ENCODE measurements at regions not wholly inside any gene's neighbourhood (a gene's known extent, or its start where the extent isn't known, plus 50 kb on each side); places are given as distances from the start of the nearest gene placed in this dataset.
"Not testable (repeated sequence)": the region's sequence is repeated elsewhere in the genome, so short reads cannot be mapped to it uniquely, and the experiment has no call there.

- no peaks in the 10 kb centered on the region for H3K4me1 ChIP-seq (ENCODE audit: insufficient read depth, low read length)
- H3K27me3 ChIP-seq (ENCODE audit: insufficient read depth, low read length), result no peaks in the 10 kb centered on the region
- H3K9me3 ChIP-seq (ENCODE audit: low read depth, low read length), result no peaks in the 10 kb centered on the region
- no peak overlapping the region for H3K4me3 ChIP-seq (ENCODE audit: low read length)
Observed at GRCh38 chr14:97798176-97798575, 1001.0 kb downstream of the VRK1 start.

GRCh38 chr14:97802430-97803373 lies 1005.5 kb downstream of the VRK1 start:
- Histone ChIP-seq H3K4me3 (ENCODE audit: low read length) (no peak overlapping the region), H3K9me3 (ENCODE audit: low read depth, low read length) (no peaks in the 10 kb centered on the region), H3K4me1 (ENCODE audit: insufficient read depth, low read length) (no peaks in the 10 kb centered on the region), H3K27me3 (ENCODE audit: insufficient read depth, low read length) (no peaks in the 10 kb centered on the region)

DNA sequence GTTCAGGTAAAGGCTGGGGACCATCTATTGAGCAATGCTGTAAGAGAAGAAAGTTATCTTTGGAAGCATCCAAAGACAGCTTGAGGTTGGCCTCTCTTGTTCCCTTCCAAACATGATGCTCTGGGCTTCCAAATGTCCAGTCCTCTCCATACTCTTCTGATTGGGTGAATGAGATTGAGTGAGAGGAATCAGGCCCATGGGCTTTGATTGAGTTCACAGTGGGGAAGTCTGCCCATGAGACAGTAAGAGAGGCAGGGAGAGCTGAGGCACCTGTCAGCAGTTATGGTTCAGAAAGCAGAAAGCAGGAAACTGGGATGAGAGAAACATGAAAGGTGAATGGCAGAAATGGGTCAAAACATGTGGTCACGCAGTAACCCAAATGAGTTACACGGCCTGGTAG lies 1006.9 kb downstream of the VRK1 start:
- no peaks in the 10 kb centered on the region for H3K4me1 ChIP-seq (ENCODE audit: insufficient read depth, low read length)

DNA sequence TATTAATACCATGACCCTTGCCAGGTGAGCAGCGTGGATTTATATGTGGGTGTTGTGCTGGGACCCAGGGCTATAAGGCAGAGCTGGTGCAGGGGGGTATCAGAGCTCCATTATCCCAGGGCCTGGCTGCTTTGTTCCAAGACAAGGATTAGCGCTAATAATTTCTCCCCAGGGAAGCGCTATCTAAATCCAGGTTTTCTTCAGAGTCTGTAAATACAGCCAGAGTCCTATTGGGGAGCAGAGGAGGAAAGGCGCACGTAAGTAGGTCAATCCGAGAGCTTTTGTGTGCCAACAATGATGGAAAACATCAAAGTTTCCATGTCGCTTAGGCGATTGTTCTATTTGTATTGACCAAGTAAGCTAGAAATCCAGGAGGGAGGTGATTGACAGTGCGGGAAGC lies 1009.7 kb downstream of the VRK1 start:
- no peaks in the 10 kb centered on the region for H3K4me1 ChIP-seq (ENCODE audit: insufficient read depth, low read length)
- no peaks in the 10 kb centered on the region for H3K27me3 ChIP-seq (ENCODE audit: insufficient read depth, low read length)
- H3K4me3 ChIP-seq (ENCODE audit: low read length), result no peak overlapping the region
- no peaks in the 10 kb centered on the region for H3K9me3 ChIP-seq (ENCODE audit: low read depth, low read length)

More for the DNA sequence above, 1006.9 kb downstream of the VRK1 start:
- H3K4me3 ChIP-seq (ENCODE audit: low read length), result no peak overlapping the region
- H3K9me3 ChIP-seq (ENCODE audit: low read depth, low read length), result no peaks in the 10 kb centered on the region
- H3K27me3 ChIP-seq (ENCODE audit: insufficient read depth, low read length), result no peaks in the 10 kb centered on the region

DNA sequence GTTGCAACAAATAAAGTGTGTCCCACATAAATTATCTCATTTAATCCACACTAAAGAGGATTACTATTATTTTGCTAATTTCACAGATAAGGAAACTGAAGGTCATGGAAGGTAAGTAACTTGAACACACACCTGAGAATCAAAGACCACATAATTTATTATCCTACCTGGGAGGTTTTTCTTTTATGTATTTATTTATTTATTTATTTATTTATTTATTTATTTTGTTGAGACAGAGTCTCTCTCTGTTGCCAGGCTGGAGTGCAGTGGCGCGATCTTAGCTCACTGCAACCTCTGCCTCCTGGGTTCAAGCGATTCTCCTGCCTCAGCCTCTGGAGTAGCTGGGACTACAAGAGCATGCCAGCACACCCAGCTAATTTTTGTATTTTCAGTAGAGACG lies 1011.4 kb downstream of the VRK1 start:
- H3K4me3 ChIP-seq (ENCODE audit: low read length); H3K4me1 ChIP-seq (ENCODE audit: insufficient read depth, low read length); H3K9me3 ChIP-seq (ENCODE audit: low read depth, low read length): not testable (repeated sequence)

GRCh38 chr14:97813556-97813955 lies 1016.4 kb downstream of the VRK1 start:
- Histone ChIP-seq H3K4me1 (ENCODE audit: insufficient read depth, low read length) (no peaks in the 10 kb centered on the region), H3K27me3 (ENCODE audit: insufficient read depth, low read length) (no peaks in the 10 kb centered on the region), H3K4me3 (ENCODE audit: low read length) (no peak overlapping the region), H3K9me3 (ENCODE audit: low read depth, low read length) (no peaks in the 10 kb centered on the region)

More for the DNA sequence above, 1011.4 kb downstream of the VRK1 start:
- not testable (repeated sequence) for H3K27me3 ChIP-seq (ENCODE audit: insufficient read depth, low read length)

DNA sequence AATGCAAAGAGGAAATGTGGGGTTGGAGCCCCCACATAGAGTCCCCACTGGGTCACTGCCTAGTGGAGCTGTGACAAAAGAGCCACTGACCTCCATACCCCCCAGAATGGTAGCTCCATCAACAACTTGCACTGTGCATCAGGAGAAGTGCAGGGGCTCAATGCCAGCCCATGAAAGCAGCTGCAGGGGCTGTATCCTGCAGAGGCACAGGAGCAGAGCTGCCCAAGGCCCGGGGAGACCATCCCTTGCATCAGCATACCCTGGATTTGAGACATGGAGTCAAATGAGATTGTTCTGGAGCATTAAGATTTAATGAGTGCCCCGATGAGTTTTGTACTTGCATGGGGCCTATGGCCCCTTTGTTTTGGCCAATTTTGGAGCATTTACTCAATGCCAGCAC lies 1023.6 kb downstream of the VRK1 start:
- Histone ChIP-seq H3K4me3 (ENCODE audit: low read length) (no peak overlapping the region), H3K27me3 (ENCODE audit: insufficient read depth, low read length) (no peaks in the 10 kb centered on the region), H3K9me3 (ENCODE audit: low read depth, low read length) (no peaks in the 10 kb centered on the region), H3K4me1 (ENCODE audit: insufficient read depth, low read length) (no peaks in the 10 kb centered on the region)

DNA sequence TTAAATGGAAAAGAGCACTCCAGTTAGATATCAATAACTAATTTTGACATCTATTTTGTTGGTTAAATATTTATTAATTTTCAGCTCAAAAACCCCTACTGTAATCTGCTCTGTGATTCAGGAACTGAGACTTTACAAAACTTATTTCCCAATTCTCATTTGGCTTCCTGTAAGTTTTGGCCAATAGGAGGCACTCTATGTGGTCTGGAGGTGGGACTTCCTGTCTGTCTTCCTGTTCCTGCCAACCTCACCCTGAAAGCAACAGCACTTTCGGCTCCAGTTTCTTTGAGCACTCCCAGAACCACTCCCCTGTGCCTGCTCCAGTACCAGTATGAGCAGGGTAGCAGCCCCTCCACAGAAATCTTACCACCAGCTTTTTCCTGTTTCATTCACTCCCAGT lies 1027.0 kb downstream of the VRK1 start:
- H3K4me3 ChIP-seq (ENCODE audit: low read length), result no peak overlapping the region
- no peaks in the 10 kb centered on the region for H3K9me3 ChIP-seq (ENCODE audit: low read depth, low read length)
- no peaks in the 10 kb centered on the region for H3K4me1 ChIP-seq (ENCODE audit: insufficient read depth, low read length)
- H3K27me3 ChIP-seq (ENCODE audit: insufficient read depth, low read length), result no peaks in the 10 kb centered on the region

- no peak overlapping the region for H3K4me3 ChIP-seq (ENCODE audit: low read length)
- no peaks in the 10 kb centered on the region for H3K4me1 ChIP-seq (ENCODE audit: insufficient read depth, low read length)
- H3K9me3 ChIP-seq (ENCODE audit: low read depth, low read length), result no peaks in the 10 kb centered on the region
- no peaks in the 10 kb centered on the region for H3K27me3 ChIP-seq (ENCODE audit: insufficient read depth, low read length)
Observed at GRCh38 chr14:97827746-97828145, 1030.6 kb downstream of the VRK1 start.

DNA sequence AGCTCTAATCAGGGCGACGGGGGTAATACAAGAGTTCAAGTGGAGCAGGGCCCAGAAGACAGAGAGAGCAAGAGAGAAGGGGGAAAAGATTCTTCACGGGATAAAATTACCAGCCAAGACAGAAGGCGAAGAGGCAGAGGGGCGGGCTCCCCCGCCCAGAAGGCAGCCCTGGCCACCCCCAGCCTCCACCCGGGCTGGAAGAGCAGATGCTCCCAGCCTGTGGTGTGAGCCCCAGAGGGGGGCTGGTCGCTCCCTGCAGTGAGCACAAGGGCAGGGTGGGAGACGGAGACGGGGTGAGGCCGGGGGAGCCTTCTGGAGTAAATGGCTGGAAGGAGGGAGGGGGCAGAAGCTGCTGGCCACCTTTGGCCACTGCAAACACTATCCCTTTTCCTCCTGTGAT lies 1035.6 kb downstream of the VRK1 start:
- H3K4me3 ChIP-seq (ENCODE audit: low read length), result no peak overlapping the region
- no peaks in the 10 kb centered on the region for H3K4me1 ChIP-seq (ENCODE audit: insufficient read depth, low read length)
- H3K9me3 ChIP-seq (ENCODE audit: low read depth, low read length), result no peaks in the 10 kb centered on the region
- H3K27me3 ChIP-seq (ENCODE audit: insufficient read depth, low read length), result no peaks in the 10 kb centered on the region

GRCh38 chr14:97838986-97839385 lies 1041.8 kb downstream of the VRK1 start:
- no peaks in the 10 kb centered on the region for H3K9me3 ChIP-seq (ENCODE audit: low read depth, low read length)
- H3K4me3 ChIP-seq (ENCODE audit: low read length), result no peak overlapping the region
- no peaks in the 10 kb centered on the region for H3K27me3 ChIP-seq (ENCODE audit: insufficient read depth, low read length)
- no peaks in the 10 kb centered on the region for H3K4me1 ChIP-seq (ENCODE audit: insufficient read depth, low read length)

DNA sequence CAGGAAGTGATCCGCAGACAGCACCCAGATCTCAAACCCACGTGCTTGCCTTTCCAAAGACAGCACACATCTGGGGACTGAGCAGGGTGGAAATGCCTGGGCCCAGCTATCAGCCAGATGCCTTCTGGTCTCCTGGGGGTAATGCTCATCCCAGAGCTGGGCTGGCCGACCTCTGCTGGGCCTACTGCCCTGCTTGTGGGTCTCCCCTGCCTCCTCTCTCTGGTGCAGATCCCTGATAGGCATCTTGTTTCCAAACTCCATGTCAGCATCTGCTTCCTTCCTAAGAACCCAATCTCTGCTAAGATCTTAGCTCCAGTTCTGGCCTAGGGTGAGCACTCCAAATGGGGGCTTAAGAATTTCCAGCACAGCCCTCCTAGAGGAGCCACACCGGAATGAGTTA lies 1043.0 kb downstream of the VRK1 start:
- no peaks in the 10 kb centered on the region for H3K27me3 ChIP-seq (ENCODE audit: insufficient read depth, low read length)
- no peak overlapping the region for H3K4me3 ChIP-seq (ENCODE audit: low read length)
- H3K4me1 ChIP-seq (ENCODE audit: insufficient read depth, low read length), result no peaks in the 10 kb centered on the region
- H3K9me3 ChIP-seq (ENCODE audit: low read depth, low read length), result no peaks in the 10 kb centered on the region

DNA sequence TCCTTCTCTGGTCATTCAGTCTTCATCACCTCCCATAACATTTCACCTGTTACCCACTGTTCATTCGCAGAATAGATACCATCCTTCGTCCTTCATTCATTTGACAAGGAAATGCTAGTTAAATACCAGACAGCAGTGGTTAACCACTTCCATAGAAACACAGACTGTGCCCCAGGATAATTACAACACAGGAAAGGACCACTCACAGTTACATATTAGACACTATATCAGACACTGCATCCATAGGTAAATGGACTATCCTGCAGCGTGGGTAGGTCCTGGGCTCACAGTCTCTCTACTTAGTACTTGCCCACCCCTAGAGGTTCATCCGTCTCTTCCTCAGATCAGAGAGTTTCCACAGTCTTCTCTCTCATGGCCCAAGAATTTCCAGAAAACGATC lies 1044.6 kb downstream of the VRK1 start:
- no peak overlapping the region for H3K4me3 ChIP-seq (ENCODE audit: low read length)
- no peaks in the 10 kb centered on the region for H3K27me3 ChIP-seq (ENCODE audit: insufficient read depth, low read length)
- H3K9me3 ChIP-seq (ENCODE audit: low read depth, low read length), result no peaks in the 10 kb centered on the region
- H3K4me1 ChIP-seq (ENCODE audit: insufficient read depth, low read length), result no peaks in the 10 kb centered on the region

- Histone ChIP-seq H3K4me1 (ENCODE audit: insufficient read depth, low read length) (no peaks in the 10 kb centered on the region), H3K9me3 (ENCODE audit: low read depth, low read length) (no peaks in the 10 kb centered on the region), H3K27me3 (ENCODE audit: insufficient read depth, low read length) (no peaks in the 10 kb centered on the region), H3K4me3 (ENCODE audit: low read length) (no peak overlapping the region)
Observed at GRCh38 chr14:97843066-97843465, 1045.9 kb downstream of the VRK1 start.

DNA sequence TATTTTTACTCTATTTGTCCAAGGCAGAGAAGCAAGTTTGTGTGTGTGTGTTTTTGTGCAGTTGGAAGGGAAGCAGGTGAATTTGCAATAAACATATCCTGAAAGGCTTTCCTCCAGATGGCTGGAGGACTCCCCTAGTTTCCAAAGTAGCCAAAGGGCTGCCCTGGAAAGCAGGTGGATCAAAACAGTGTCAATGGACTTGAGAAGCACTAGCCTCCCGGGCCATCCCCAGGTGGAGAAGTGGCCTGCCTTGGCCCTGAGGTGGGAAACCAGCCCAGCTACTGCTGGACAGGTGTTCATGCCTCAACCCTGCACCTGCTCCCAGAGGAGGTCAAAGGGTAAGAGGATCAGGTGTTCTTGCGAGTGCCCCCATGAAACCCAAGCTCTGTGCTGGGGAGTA lies 1046.9 kb downstream of the VRK1 start:
- no peaks in the 10 kb centered on the region for H3K27me3 ChIP-seq (ENCODE audit: insufficient read depth, low read length)
- no peaks in the 10 kb centered on the region for H3K4me1 ChIP-seq (ENCODE audit: insufficient read depth, low read length)
- H3K9me3 ChIP-seq (ENCODE audit: low read depth, low read length), result no peaks in the 10 kb centered on the region
- H3K4me3 ChIP-seq (ENCODE audit: low read length), result no peak overlapping the region

DNA sequence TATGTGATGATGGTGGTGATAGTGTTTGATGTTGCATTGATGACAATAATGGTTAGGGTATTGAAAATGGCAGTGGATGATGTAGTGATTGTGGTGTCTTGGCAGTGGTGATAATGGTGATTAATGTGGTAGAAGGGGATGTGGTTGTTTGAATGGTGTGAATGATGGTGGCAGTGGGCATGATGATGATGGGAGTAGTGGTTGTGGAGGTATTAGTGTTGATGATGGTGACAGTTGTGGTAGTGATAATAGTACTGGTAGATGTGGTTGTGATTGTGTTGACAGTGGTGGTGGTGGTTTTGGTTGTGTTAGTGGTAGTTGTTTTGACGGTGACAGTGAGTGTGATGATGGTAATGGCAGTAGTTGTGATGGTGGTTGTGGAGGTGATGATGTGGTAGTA lies 1049.0 kb downstream of the VRK1 start:
- Histone ChIP-seq H3K9me3 (ENCODE audit: low read depth, low read length) (no peaks in the 10 kb centered on the region), H3K4me3 (ENCODE audit: low read length) (no peak overlapping the region), H3K27me3 (ENCODE audit: insufficient read depth, low read length) (no peaks in the 10 kb centered on the region), H3K4me1 (ENCODE audit: insufficient read depth, low read length) (no peaks in the 10 kb centered on the region)
